ENCODE measurements at regions not wholly inside any gene's neighbourhood (a gene's known extent, or its start where the extent isn't known, plus 50 kb on each side); places are given as distances from the start of the nearest gene placed in this dataset.
"Not testable (repeated sequence)": the region's sequence is repeated elsewhere in the genome, so short reads cannot be mapped to it uniquely, and the experiment has no call there.

DNA sequence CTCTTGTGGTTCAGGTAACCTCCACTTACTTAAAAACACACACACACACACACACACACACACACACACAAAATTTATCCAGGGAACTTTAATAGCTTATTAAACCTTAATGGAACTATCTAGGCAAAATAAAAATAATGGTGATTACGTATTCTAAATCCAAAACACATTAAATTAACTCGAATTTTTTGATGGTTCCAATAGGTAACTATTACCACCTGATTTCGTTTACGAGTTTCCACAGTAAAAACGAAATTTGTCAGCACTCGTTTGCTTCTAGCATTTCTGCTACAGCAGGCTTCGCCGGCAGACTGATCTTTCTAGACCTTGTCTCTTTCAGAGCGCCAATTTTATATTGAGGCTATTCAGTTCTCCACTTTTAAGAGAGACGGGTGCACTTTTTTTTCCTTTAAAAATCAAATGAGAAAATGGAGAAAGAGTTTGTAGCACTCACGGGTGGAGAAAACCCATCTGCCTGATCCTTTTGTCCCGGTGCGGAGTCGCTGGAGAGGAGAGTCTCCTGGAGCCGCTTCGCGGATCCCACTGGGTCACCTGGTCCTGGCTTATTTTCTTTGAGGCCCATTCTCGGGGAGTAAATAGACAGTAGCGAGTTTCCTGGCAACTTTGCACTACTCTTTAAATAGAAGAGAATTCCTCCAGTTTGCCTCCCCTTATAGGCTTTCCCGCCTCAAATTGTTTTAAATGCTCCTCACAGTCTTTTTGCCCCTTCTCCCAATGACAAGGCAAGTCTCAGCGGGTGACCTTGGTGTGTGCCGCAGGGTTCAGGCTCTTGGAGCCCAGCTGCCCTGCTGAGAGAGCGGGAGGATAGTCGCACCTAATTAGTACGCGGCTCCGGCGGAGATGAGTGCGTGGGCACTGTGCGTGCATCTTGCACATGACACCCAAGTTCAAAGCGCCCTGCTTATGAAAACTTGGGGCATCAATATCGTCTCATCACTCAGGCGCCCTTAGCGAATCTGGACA lies 117.0 kb downstream of the KCNRG start:
- no peak for DNase-seq

DNA sequence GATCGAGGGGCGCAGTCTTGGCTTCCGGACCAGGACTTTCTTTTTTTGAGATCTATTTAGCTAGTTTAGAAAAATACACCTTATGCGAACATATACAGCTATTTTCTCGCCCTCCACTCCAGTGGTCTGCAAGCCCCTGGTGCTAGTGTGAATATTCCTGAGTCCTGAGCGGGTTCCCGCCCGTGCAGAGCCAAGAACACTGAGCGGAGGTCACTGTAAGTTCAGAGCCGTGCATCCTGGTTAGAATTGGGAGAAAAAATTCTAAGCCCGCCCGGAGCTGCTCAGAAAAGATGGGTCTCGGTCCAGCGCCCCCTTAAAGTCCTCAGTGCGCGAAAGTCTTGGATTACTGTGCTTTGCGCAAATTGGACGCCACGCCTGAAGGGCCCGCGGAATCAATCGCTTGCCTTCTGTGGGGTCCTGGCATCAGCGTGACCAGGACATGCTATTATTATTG lies 117.7 kb downstream of the KCNRG start:
- DNase-seq = no peak

DNA sequence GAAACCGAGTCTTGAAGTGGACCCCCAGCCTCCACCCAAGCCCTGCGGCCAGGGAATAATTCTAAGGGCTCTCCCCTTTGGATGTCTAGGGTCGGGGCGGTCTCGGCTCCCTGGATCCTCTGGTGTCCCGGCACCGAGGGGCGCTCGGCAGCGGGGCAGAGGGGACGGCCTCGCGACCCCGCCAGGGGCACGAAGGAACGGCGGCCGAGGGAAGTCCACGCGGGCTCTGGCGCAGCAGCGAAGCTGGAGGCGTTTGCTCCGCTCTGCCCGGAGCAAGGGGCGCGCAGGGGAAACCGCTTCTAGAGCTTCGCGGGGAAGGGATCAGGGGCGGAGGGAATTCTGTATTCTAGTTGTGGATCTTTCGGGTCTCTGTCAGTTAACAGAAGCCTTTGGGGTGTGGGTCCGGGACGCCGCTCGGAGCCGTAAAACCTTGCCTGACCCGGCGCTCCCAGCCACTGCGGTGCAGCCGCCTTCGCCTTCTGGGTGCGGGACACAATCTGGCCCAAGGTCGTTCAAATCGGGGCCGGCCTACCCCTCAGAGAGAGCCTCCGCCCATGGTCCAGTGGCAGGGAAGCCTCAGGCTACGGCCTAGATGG lies 118.2 kb downstream of the KCNRG start:
- peak; percentile 54 for DNase-seq

DNA sequence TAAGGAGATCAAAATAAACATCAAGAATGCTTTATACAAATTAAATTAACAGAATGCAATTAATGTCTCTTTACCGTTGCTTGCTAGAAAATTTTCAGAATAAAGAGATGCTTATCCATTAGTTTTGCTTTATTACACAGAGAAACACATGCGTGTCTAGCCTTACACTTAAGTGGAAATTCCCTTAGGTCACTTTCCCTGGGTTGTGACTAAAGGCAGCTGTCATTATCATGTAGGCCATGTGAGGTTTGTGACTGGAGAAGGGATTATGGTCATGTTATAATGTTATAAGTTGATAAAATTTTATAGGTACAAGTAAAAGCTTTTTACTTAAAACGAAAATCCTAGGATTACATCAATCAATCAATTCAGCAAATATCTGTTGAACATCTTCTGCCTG lies 121.0 kb downstream of the KCNRG start:
- DNase-seq = no peak

DNA sequence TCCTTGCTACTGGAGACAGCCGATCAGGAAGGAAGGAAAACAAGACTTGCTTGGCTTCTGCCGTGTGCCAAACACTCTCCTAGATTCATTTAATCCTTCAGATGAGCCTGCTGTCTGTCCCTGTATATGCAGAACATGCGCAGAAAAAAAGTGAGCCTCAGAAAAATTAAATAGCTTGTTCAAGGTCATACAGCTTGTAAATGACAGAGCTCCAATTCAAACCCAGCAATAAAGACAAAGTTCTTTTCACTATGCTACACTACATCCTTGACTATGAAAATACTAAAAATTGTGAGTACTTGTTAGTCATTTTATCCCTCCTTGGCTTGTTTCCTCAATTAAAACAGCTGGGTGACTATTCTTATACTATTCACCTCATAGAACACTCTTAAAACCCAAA lies 121.4 kb downstream of the KCNRG start:
- DNase-seq = no peak

DNA sequence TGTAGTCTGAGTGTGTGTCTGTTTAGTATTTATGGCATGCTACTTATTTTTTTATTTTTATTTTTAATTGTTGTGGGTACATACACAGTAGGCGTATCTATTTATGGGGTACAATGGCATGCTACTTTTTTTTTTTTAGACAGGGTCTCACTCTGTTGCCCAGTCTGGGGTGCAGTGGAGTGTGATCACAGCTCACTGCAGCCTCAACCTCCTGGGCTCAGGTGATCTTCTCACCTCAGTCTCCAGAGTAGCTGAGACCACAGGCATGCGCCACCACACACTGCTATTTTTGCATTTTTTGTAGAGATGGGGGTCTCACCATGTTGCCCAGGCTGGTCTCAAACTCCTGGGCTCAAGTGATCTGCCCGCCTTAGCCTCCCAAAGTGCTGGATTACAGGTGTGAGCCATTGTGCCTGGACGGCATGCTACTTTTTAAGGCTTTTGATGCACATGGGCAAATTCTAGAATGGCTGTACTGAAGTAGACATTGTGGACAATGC lies 124.2 kb downstream of the KCNRG start:
- not testable (repeated sequence) for DNase-seq

DNA sequence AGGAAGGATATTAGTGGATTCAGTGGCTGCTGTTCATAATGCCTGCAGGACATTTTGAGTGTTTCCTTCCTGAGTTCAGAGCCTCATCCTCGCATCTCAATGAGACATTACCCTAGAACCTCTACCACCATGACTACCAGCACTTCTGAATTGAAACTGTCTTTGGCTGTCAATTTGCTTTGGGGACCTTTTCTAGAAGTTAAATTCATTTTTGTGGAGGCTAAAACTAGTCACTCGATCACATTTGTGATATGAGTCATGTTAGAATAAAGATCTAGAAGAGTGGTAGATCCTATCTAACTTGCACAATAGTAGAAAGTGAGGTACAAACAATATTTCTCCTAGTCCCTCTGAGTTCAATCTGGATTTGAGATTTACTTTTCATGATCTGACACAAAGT lies 124.9 kb downstream of the KCNRG start:
- no peak for DNase-seq

DNA sequence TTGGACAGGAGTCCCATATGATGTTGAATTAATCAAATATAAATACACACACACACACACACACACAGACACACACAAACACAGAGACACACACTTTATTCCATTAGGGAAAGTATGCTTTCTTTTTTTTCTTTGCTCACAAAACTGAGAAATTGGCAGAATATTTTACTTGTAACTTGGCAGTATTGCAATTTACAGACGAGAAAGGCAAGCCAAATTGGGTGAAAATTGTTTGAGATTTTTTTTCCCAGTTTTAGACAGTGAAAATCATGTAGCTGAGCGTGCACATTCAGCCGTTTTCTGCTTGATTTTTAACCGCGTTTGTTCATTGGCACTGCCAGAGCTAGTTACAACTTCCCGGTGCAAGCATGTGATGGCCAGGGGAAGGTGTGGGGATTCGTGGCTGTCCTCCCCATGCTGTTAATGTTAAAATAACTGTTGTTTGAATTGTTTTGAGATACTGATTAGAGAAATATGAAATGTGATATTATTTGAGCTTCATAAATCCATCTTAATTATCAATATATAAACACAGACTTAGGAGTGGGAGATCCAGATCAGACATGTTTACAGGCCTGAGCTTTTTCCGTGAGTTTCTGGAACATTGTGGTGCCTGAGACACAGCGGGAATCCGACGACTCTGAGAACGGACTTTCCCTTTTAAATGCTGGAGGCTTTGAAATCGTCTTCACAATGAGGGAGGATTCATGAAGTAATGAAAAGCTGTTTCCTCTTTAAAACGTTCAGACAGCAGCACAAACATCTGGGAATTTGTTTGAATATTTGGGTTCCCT lies 125.5 kb downstream of the KCNRG start:
- DNase-seq = no peak

DNA sequence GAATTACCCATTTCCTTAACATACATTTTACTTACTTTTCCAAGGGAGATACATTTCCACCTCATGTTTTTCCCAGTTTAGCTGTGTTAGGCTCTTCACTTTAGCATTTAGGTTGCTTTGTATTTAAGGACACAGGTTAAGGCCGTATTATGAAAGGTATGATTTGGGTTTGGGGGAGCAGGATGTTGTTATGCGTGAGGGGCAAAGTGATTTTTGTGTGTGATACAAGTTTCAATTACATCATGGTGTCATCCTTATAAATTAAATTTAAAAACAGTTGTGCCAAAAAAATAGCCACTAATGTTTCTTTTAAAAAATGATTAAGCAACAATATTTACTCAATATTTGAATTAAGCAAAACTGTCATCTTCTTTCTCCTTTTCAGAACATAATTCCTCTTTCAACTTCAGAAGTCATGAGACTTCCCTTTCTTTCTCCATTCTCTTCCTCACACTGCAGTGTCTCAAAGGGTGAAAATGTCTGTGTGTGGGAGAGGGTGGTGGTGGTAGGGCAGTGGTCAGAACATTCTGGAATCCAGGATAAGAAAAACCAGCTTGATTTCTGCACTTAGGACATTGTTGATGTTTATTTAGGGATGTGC lies 126.2 kb downstream of the KCNRG start:
- DNase-seq = no peak

DNA sequence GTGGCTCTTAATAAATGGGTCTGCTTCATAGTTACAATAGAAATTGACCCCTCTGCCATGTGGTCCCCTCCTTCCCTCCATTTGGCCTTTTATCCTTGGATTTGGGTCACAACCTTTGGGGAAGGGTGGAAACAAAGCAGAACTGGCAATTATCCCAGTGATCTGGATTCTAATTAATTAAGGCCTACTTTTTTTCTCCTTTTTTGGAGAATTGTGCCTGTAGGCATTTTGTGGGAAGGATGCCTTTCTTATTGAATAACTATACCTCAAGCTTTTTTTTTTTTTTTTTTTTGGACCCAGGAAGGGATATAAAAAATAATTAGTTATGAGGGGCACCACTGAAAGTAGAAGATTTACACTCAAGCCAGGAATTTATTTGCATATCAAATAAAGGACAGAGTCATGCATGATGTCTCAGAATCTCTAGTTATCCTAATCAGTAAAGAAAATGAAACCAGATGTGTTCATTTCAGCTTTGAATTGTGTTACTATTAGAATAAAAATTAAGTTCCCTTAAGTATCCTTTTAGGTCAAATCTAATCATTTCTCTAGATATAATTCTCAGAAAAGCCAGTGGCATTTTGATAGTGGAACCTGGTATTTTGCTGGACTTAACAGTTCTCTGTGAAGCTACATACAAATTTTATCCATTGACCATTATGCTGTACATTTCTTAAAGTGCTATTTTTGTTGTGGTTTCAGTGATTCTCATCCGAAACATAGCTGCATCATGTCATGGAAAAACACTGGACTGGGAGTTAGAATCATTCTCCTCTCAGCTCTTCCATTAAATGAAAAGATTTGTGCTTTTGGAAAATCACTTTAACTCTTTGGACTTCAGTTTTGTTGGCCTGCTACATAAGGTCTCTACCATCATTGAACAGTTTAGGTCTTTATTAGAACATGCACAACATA lies 129.3 kb downstream of the KCNRG start:
- no peak for DNase-seq

DNA sequence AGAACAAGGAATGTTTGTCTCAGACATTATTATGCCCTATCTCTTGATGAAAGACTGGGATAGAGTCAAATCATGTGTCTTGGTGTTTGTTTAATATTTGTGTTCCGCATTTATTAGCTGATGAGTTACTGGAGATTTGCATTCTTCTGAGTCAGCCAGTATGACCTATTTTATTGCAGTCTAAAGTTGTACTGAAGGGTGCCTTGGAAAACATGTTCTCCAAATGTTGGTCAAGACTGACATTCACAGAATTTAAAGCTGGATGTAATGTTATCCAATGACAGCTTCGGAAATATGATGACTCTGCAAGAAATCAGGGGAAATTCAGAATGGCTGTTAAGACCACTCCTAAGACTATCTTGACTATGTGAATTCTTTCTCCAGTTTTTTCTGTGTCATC lies 134.0 kb downstream of the KCNRG start:
- no peak for DNase-seq

DNA sequence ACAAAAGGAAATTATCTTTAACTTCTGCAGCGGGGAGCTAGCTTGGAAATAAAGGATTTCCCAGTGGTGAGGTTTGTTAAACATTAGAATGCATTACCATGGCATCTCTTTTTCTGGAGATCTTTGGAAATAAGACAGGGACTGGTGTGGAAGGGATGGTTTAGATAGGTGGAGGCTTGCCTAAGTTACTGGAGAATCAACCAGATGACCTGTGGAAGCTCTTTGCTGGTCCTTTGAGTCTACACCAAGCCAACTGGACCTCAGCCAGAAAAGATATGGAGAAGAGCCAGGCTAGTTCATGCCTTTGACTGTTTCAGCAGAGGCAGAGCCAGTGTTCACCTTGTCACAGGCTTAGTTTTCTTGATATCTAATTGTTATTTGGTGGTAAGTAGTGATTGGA lies 134.7 kb downstream of the KCNRG start:
- no peak for DNase-seq

DNA sequence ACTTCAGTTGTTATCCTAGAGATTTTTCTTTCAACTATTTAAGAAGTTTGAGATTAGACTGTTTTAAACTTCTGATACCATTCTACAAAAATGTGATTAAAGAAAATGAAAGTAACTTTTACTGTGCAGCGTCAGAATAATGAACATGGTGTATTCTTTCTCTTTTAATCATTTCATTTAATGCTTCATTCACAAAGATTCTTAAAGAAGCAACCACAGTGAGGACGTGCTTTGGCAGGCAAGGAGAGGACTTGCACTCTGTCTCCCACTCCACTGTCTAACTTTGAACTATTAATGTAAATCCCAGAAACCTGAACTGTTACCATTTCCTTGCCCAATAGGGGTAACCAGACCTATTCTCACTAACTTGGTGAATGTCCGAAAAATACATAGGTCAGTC lies 137.0 kb downstream of the KCNRG start:
- no peak for DNase-seq

DNA sequence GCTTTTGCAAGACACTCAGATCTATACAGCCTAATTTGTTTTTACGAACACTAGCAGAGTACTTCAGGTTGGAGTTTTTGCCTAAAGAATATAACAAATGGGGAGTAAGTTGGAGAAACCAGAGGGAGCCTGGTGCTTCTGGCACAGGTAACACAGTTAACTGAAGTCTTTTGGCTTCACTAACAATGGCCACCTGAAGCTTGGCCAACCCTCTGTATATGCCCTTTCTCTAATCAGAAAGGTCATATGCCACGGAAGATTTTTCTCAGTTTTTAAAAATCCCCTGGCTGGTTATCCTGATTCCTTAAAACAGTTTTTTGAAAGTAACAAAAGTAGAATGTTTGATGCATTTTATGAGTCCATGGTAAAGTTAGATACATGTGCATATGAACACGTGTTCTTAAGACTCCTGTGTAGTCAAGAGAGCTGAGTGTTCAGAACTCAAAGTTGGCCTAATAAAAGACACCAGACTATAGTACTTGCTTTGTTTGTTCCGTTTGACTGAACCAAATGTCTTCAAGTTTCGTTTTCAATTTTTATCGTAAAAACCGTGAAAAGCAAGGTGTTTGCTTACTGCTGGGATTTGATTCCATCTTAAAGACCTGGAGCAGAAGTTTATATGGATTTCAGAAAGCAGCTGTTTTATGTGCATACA lies 137.5 kb downstream of the KCNRG start:
- no peak for DNase-seq

DNA sequence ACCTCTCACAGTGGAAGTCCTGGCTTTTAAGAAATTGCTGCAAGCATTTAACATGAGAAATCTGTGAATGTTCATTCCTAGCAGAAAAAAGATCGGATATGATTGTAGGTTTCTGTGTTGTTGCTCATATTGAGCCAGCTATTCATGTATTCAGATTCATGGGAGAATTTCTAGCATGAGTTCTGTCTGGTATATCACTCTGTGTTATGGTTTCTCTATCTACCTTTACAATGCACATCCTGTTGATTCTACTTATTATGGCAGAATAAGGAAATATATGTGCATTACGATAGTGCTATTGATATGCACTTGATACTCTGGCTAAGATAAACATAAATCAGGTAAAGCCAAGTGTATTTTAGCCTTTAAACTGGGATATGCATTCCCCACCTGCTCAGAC lies 138.2 kb downstream of the KCNRG start:
- no peak for DNase-seq

DNA sequence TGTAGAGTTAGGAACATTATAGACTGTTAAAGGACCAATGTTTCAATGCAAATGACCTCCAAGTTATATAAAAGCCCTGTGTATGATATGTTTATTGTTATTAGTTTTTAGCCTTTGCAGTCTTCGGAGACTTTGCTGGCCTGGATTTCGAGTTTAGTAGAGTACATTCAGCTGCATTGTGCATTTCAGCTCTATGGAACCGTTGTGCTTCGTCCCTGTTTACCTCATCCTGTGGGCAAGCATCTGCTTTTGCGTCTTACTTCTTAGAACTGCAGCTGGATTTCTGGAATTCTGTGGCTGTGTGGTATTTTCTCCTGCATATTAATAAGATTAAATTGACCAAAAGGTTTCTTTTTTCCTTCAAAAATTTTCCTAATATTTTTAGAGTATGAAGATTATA lies 138.6 kb downstream of the KCNRG start:
- DNase-seq = no peak

DNA sequence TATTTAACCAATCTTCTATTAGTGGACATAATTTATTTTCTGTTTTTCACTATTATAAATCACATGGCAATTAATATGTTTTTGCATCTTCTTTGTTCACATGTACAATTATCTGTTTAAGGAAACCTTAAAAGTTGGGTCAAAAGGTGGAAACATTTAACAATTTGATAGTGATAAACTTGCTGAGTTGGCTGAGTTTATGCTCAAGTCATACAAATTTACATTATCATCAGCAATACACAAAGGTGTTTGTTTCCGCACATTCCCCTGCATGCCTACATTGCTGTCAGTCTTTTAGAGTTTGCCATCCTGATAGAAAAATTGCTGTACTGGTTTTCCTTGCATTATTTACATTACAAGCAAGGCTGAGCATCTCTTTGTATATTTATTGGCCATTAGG lies 139.5 kb downstream of the KCNRG start:
- no peak for DNase-seq

DNA sequence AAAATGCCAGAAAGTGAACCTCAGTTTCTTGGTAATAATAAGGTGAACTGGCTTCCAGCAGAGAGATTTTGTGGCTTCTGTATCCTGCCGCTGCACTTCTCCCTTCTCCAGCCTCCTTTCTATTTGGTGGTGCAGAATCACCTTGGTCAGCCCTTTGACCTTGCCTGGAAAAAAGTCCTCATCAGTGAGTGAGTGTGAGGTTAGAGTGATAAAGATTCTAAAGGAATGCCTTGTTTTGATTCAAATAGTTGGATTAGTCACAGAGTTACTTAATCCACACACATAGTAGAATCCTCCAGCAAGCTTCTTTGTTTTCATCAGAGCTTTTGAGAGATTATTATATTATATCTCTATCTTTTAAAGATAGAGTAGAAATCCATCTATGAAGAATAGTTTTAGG lies 140.9 kb downstream of the KCNRG start:
- DNase-seq = no peak

DNA sequence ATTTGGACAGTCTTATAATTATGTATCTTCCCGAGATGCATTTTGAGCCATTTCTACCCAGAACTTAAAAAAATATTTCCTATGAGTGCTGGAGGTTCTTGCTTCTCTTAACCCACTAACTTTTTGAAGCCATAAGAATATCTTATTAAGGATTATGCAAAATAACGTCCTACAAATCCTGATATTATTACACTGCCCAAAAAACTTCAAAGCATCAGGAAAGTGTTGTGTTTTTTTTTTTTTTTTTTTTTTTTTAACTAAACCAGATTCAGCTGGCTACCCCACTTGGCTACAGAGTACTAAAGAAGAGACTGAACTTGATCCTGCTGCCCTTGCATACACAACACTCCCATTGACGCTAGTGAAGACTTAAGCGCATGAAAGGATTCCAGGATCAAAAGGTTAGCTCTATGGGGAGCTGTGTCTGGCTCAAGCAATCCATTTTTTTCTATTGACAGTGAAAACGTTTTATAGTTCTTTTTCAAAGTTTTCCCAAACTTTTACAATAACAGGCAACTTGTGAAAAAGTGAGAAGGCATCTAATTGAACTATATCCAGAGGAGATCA lies 141.4 kb downstream of the KCNRG start:
- no peak for DNase-seq

DNA sequence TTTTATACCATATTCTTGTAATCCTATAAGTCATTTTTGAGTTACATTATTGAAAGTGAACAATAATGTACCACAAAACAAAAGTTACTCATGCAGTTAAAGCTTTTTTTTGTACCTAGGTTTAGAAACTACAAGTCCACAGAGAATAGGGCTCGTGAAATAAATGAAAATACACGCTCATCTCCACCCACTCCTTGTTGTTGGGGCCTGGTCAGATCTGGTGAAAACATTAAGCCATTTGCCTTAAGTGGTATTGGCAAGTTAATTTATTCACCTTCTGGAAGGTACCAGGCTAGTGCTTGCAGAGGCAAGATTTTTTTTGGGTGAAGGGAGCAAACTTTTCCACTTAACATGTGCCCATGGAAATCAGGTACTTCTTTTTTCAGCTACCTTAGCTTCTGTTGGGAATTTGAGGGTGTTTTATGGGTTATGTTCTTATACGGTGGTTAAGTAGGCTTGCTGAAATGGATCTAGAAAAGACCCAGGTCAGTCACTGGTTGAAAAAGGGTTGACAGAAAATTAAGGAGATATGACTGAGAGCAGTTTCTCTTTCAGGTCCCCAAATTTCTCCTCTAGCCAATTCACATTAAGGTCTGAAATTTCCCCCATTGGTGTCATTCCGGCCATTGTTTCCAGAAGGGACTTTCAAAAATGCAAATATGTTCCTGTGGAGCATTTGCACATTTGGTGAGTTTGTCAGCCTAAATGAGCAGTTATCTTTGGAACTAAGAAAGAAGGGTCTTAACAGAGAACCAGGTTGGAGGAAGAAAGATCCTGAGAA lies 143.3 kb downstream of the KCNRG start:
- DNase-seq = no peak

All from islet precursor cell (in vitro differentiated cells).